ENCODE measurements at regions not wholly inside any gene's neighbourhood (a gene's known extent, or its start where the extent isn't known, plus 50 kb on each side); places are given as distances from the start of the nearest gene placed in this dataset.

- no peak overlapping the region for H3K27ac ChIP-seq
- H3K4me3 ChIP-seq, result no peak overlapping the region
- no peaks in the 10 kb centered on the region for H3K27me3 ChIP-seq
- intact Hi-C loops (cut with DNase I), result no loop called here
- H3K4me1 ChIP-seq, result no peaks in the 10 kb centered on the region
- no peaks in the 10 kb centered on the region for H3K9me3 ChIP-seq
- no peak for TF ChIP-seq CTCF (IDR thresholded peaks at IDR 0.05)
- H3K36me3 ChIP-seq, result no peaks in the 10 kb centered on the region
- no peak for DNase-seq (ENCODE audit: low spot score in 2 of 2)
Measured at GRCh38 chr5:4700871-4701270, 439.3 kb upstream of the ADAMTS16 start.

GRCh38 chr5:4703931-4704458, 436.1 kb upstream of the ADAMTS16 start:
- Histone ChIP-seq H3K4me1 (no peaks in the 10 kb centered on the region), H3K27ac (no peak overlapping the region), H3K4me3 (no peak overlapping the region), H3K27me3 (no peaks in the 10 kb centered on the region), H3K9me3 (no peaks in the 10 kb centered on the region), H3K36me3 (no peaks in the 10 kb centered on the region)
- no peak for TF ChIP-seq CTCF (IDR thresholded peaks at IDR 0.05)
- no peak for DNase-seq (ENCODE audit: low spot score in 2 of 2)
- intact Hi-C loops (cut with DNase I), result no loop called here

GRCh38 chr5:4704951-4705350, 435.2 kb upstream of the ADAMTS16 start:
- intact Hi-C loops (cut with DNase I), result no loop called here
- Histone ChIP-seq H3K36me3 (no peaks in the 10 kb centered on the region), H3K27me3 (no peaks in the 10 kb centered on the region), H3K27ac (no peak overlapping the region), H3K9me3 (no peaks in the 10 kb centered on the region), H3K4me1 (no peaks in the 10 kb centered on the region), H3K4me3 (no peak overlapping the region)
- no peak for DNase-seq (ENCODE audit: low spot score in 2 of 2)
- TF ChIP-seq CTCF (IDR thresholded peaks at IDR 0.05), result no peak

- TF ChIP-seq CTCF (IDR thresholded peaks at IDR 0.05), result no peak
- intact Hi-C loops (cut with DNase I), result no loop called here
Measured at GRCh38 chr5:4716781-4717180, 423.3 kb upstream of the ADAMTS16 start.

GRCh38 chr5:4717446-4717845, 422.7 kb upstream of the ADAMTS16 start:
- intact Hi-C loops (cut with DNase I), result no loop called here
- no peak for DNase-seq (ENCODE audit: low spot score in 2 of 2)
- H3K27me3 ChIP-seq, result no peaks in the 10 kb centered on the region
- H3K9me3 ChIP-seq, result no peaks in the 10 kb centered on the region
- no peak overlapping the region for H3K27ac ChIP-seq
- H3K36me3 ChIP-seq, result no peaks in the 10 kb centered on the region
- H3K4me3 ChIP-seq, result no peak overlapping the region
- H3K4me1 ChIP-seq, result no peaks in the 10 kb centered on the region
- no peak for TF ChIP-seq CTCF (IDR thresholded peaks at IDR 0.05)

More at GRCh38 chr5:4716781-4717180, 423.3 kb upstream of the ADAMTS16 start:
- H3K36me3 ChIP-seq, result no peaks in the 10 kb centered on the region
- no peak overlapping the region for H3K27ac ChIP-seq
- H3K9me3 ChIP-seq, result no peaks in the 10 kb centered on the region
- DNase-seq (ENCODE audit: low spot score in 2 of 2), result no peak
- H3K27me3 ChIP-seq, result no peaks in the 10 kb centered on the region
- H3K4me1 ChIP-seq, result no peaks in the 10 kb centered on the region
- H3K4me3 ChIP-seq, result no peak overlapping the region

GRCh38 chr5:4720831-4721230, 419.3 kb upstream of the ADAMTS16 start:
- DNase-seq (ENCODE audit: low spot score in 2 of 2), result no peak

More at GRCh38 chr5:4720831-4721230, 419.3 kb upstream of the ADAMTS16 start:
- no peaks in the 10 kb centered on the region for H3K36me3 ChIP-seq
- H3K4me1 ChIP-seq, result no peaks in the 10 kb centered on the region
- H3K27ac ChIP-seq, result no peak overlapping the region
- intact Hi-C loops (cut with DNase I), result no loop called here
- H3K9me3 ChIP-seq, result no peaks in the 10 kb centered on the region
- H3K4me3 ChIP-seq, result no peak overlapping the region
- H3K27me3 ChIP-seq, result no peaks in the 10 kb centered on the region
- TF ChIP-seq CTCF (IDR thresholded peaks at IDR 0.05), result no peak
